Trophoblast cell (in vitro differentiated cells and primary cell): ENCODE measurements at regions not wholly inside any gene's neighbourhood (a gene's known extent, or its start where the extent isn't known, plus 50 kb on each side); places are given as distances from the start of the nearest gene placed in this dataset.

Source experiments
- DNase-seq, 2 donors: peaks; one replicate each; pipeline ENCODE4 v3.0.0-alpha.2; 2016
- H2AFZ ChIP-seq: 2 replicates; pipeline ENCODE4 v1.6.1; 2013; ENCODE audit warnings: low read length, moderate library complexity, mild to moderate bottlenecking; ENCODE audit not compliant: insufficient read depth, poor library complexity
- H2AK5ac ChIP-seq: 2 replicates; pipeline ENCODE4 v1.6.1; 2013; ENCODE audit warnings: mild to moderate bottlenecking, low read length
- H2BK120ac ChIP-seq: 2 replicates; pipeline ENCODE4 v1.6.1; 2013; ENCODE audit warnings: low read length, mild to moderate bottlenecking, moderate library complexity; ENCODE audit not compliant: insufficient read depth, poor library complexity
- H2BK12ac ChIP-seq: 2 replicates; pipeline ENCODE4 v1.6.1; 2013; ENCODE audit warnings: mild to moderate bottlenecking, low read length, moderate library complexity
- H2BK5ac ChIP-seq: 2 replicates; pipeline ENCODE4 v1.6.1; 2013; ENCODE audit warnings: low read length, low read depth, moderate library complexity, mild to moderate bottlenecking; ENCODE audit not compliant: poor library complexity
- H3K14ac ChIP-seq: 2 replicates; pipeline ENCODE4 v1.6.1; 2013; ENCODE audit warnings: mild to moderate bottlenecking, low read length
- H3K18ac ChIP-seq: 2 replicates; pipeline ENCODE4 v1.6.1; 2013; ENCODE audit warnings: mild to moderate bottlenecking, low read length
- H3K23ac ChIP-seq: 2 replicates; pipeline ENCODE4 v1.6.1; 2013; ENCODE audit warnings: low read length
- H3K27ac ChIP-seq: 2 replicates; pipeline ENCODE4 v1.5.1; 2013; ENCODE audit warnings: low read depth, mild to moderate bottlenecking, inconsistent platforms, low read length, moderate library complexity
- H3K27me3 ChIP-seq: 2 replicates; pipeline ENCODE4 v1.6.1; 2013; ENCODE audit warnings: inconsistent platforms, mild to moderate bottlenecking, low read length, moderate library complexity; ENCODE audit not compliant: insufficient read depth
- H3K36me3 ChIP-seq, 2 experiments: 1 replicate in 1 of 2; 2 replicates in 1 of 2; pipeline ENCODE4 v1.6.1; 2013; ENCODE audit warnings: low read length in 2 of 2, mild to moderate bottlenecking in 2 of 2, moderate library complexity in 1 of 2; ENCODE audit not compliant: insufficient read depth in 2 of 2, control insufficient read depth in 1 of 2
- H3K4ac ChIP-seq: 2 replicates; pipeline ENCODE4 v1.6.1; 2013; ENCODE audit warnings: low read depth, mild to moderate bottlenecking, low read length, moderate library complexity
- H3K4me1 ChIP-seq, 2 experiments: 1 replicate in 1 of 2; 2 replicates in 1 of 2; pipeline ENCODE4 v1.6.1; 2013; ENCODE audit warnings: low read length in 2 of 2, mild to moderate bottlenecking in 2 of 2, moderate library complexity in 1 of 2; ENCODE audit not compliant: insufficient read depth in 2 of 2, control insufficient read depth in 1 of 2
- H3K4me2 ChIP-seq: 2 replicates; pipeline ENCODE4 v1.6.1; 2013; ENCODE audit warnings: inconsistent platforms, mild to moderate bottlenecking, low read length, moderate library complexity
- H3K4me3 ChIP-seq: 2 replicates; pipeline ENCODE4 v1.5.1; 2013; ENCODE audit warnings: mild to moderate bottlenecking, low read depth, low read length, inconsistent platforms
- H3K79me1 ChIP-seq: one replicate; pipeline ENCODE4 v1.6.1; 2013; ENCODE audit warnings: low read length
- H3K79me2 ChIP-seq: 2 replicates; pipeline ENCODE4 v1.6.1; 2013; ENCODE audit warnings: low read length, mild to moderate bottlenecking; ENCODE audit not compliant: control insufficient read depth, insufficient read depth, poor library complexity
- H3K9ac ChIP-seq: 2 replicates; pipeline ENCODE4 v1.6.1; 2013; ENCODE audit warnings: mild to moderate bottlenecking, low read length
- H3K9me3 ChIP-seq: 2 replicates; pipeline ENCODE4 v1.6.1; 2013; ENCODE audit warnings: low read depth, mild to moderate bottlenecking, control low read depth, inconsistent platforms, low read length; ENCODE audit not compliant: insufficient read depth
- H4K12ac ChIP-seq: 2 replicates; pipeline ENCODE4 v1.6.1; 2013; ENCODE audit warnings: low read depth, mild to moderate bottlenecking, low read length, moderate library complexity
- H4K8ac ChIP-seq: 2 replicates; pipeline ENCODE4 v1.6.1; 2013; ENCODE audit warnings: low read depth, mild to moderate bottlenecking, low read length, moderate library complexity
- H4K91ac ChIP-seq: one replicate; pipeline ENCODE4 v1.6.1; 2013; ENCODE audit warnings: low read depth, mild to moderate bottlenecking, low read length, moderate library complexity
- WGBS: extraction: QIAGEN DNeasy Blood & Tissue Kit; methylation state at CpG from one replicate; pipeline ENCODE4 v1.1.7; 2013; ENCODE audit warnings: missing lambda C conversion rate; ENCODE audit not compliant: insufficient read length, insufficient coverage; ENCODE audit errors: extremely low coverage; 5-methylcytosine and 5-hydroxymethylcytosine counted together

DNA sequence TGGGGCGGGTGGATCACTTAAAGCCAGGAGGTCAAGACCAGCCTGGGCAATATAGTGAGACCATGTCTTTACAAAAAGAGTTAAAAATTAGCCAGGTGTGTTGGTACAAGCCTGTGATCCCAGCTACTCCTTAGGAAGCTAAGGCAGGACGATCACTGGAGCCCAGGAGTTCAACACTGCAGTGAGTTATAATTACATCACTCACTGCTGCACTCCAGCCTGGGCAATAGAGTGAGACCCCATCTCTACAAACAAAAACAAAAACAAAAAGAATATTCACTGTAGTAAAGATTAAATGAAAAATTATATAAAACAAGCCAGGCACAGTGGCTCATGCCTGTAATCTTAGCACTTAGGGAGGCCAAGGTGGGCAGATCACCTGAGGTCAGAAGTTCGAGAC is 1047.6 kb upstream of the AUTS2 start:
- Histone ChIP-seq H2BK5ac (no peak overlapping the region), H3K4me2 (no peak overlapping the region), H4K12ac (no peak overlapping the region), H3K4me3 (no peak overlapping the region), H4K8ac (no peak overlapping the region), H2BK12ac (no peak overlapping the region), H3K4ac (no peak overlapping the region), H3K4me1 (no peaks in the 10 kb centered on the region), H3K27ac (no peak overlapping the region), H3K9me3 (no peaks in the 10 kb centered on the region), H3K79me2 (no peaks in the 10 kb centered on the region), H2AFZ (no peak overlapping the region), H3K18ac (no peak overlapping the region), H4K91ac (no peak overlapping the region), H3K23ac (no peak overlapping the region), H3K27me3 (no peaks in the 10 kb centered on the region), H2BK120ac (no peak overlapping the region), H3K79me1 (no peaks in the 10 kb centered on the region), H2AK5ac (no peak overlapping the region), H3K36me3 (no peaks in the 10 kb centered on the region), H3K9ac (no peak overlapping the region), H3K14ac (no peak overlapping the region)
- no CpG with 5 or more reads among the region's 3 CpGs for WGBS
- DNase-seq = no peak

DNA sequence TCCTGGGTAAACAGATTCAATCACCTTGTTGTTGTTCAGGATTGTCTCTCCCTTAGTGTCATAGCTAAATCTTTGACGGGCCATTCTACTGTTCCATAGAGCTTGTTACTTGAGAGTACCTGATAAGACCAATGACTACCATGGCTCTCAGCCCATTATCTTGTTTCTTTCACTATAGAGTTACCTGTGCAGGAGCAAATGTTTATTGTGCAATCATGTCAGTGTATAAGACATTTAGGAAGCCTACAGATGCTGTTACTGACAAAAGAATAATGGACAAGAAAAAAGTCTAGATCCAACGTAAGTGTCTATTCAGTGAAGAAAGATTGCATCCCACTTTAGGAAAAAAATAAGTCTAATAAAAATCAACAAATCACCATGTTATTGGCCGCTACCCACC is 1041.7 kb upstream of the AUTS2 start:
- Histone ChIP-seq H3K4me2 (no peak overlapping the region), H2BK120ac (no peak overlapping the region), H3K27me3 (no peaks in the 10 kb centered on the region), H4K91ac (no peak overlapping the region), H3K4me3 (no peak overlapping the region), H2AK5ac (no peak overlapping the region), H3K36me3 (no peaks in the 10 kb centered on the region), H3K23ac (no peak overlapping the region), H2BK12ac (no peak overlapping the region), H4K8ac (no peak overlapping the region), H3K27ac (no peak overlapping the region), H3K9ac (no peak overlapping the region), H3K9me3 (no peaks in the 10 kb centered on the region), H3K79me2 (no peaks in the 10 kb centered on the region), H3K79me1 (no peaks in the 10 kb centered on the region), H2BK5ac (no peak overlapping the region), H3K18ac (no peak overlapping the region), H3K4me1 (no peaks in the 10 kb centered on the region), H3K4ac (no peak overlapping the region), H3K14ac (no peak overlapping the region), H2AFZ (no peak overlapping the region), H4K12ac (no peak overlapping the region)
- DNase-seq = no peak
- no CpG with 5 or more reads among the region's 3 CpGs for WGBS

DNA sequence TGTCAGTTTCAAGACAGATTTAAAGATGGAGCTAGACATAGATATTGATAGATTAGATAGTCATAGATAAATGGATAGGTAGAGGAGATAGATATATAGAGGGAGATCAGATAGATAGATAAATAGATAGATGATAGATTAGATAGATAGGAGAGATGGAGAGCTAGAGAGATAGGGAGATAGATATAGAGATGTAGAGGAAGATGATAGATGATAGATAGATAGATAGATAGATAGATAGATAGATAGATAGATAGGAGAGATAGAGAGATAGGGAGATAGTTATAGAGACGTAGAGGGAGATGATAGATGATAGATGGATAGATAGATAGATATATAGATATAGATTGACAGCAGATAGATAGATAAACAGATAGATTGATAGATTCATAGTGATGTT is 1038.8 kb upstream of the AUTS2 start:
- no peak overlapping the region for H4K91ac ChIP-seq
- no peak overlapping the region for H2BK120ac ChIP-seq
- H3K36me3 ChIP-seq = no peaks in the 10 kb centered on the region
- no peak overlapping the region for H2AK5ac ChIP-seq
- H4K12ac ChIP-seq = no peak overlapping the region
- no peak overlapping the region for H3K14ac ChIP-seq
- H2BK5ac ChIP-seq = no peak overlapping the region
- no peak overlapping the region for H3K18ac ChIP-seq
- H3K4me3 ChIP-seq = no peak overlapping the region
- H3K4ac ChIP-seq = no peak overlapping the region
- no peaks in the 10 kb centered on the region for H3K4me1 ChIP-seq
- H3K9ac ChIP-seq = no peak overlapping the region
- no peak overlapping the region for H3K27ac ChIP-seq
- no peak overlapping the region for H3K4me2 ChIP-seq
- no peak overlapping the region for H2BK12ac ChIP-seq
- H4K8ac ChIP-seq = no peak overlapping the region
- H3K9me3 ChIP-seq = no peaks in the 10 kb centered on the region
- no peak overlapping the region for H2AFZ ChIP-seq
- no peak for DNase-seq
- H3K79me2 ChIP-seq = no peaks in the 10 kb centered on the region
- no peaks in the 10 kb centered on the region for H3K79me1 ChIP-seq
- no peaks in the 10 kb centered on the region for H3K27me3 ChIP-seq
- H3K23ac ChIP-seq = no peak overlapping the region
- 100% methylated on average over 1 of the region's 1 CpG for WGBS

DNA sequence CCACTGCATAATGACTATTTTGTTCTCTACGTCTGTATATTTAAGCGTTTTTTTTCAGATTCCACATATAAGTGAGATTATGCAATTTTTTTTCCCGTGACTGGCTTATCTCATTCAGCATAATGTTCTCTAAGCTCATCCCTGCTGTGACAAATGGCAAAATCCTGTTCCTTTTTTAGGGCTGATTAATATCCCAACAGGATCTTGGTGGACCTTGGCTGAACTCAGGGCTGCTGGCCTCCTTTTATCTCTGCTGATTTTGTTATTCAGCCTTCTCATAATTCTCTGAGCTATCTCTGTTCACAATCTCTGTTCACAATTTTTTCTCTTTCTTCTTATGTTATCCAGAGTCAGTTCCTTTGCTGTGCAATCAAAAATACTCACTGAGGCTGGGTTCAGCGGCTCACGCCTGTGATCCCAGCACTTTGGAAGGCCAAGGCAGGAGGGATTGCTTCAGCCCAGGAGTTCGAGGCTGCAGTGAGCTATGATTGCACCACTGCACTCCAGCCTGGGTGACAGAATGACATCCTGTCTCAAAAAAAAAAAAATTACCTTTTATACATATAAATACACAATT is 1035.9 kb upstream of the AUTS2 start:
- no peak overlapping the region for H4K12ac ChIP-seq
- no peak overlapping the region for H2AFZ ChIP-seq
- no peaks in the 10 kb centered on the region for H3K79me1 ChIP-seq
- no peaks in the 10 kb centered on the region for H3K27me3 ChIP-seq
- no peak overlapping the region for H3K23ac ChIP-seq
- no peaks in the 10 kb centered on the region for H3K9me3 ChIP-seq
- no peak for DNase-seq
- H3K79me2 ChIP-seq = no peaks in the 10 kb centered on the region
- H2BK120ac ChIP-seq = no peak overlapping the region
- H2AK5ac ChIP-seq = no peak overlapping the region
- no peak overlapping the region for H2BK5ac ChIP-seq
- no peak overlapping the region for H3K27ac ChIP-seq
- no peak overlapping the region for H4K91ac ChIP-seq
- H3K9ac ChIP-seq = no peak overlapping the region
- H3K4me2 ChIP-seq = no peak overlapping the region
- no peak overlapping the region for H3K18ac ChIP-seq
- no peak overlapping the region for H2BK12ac ChIP-seq
- H3K4me3 ChIP-seq = no peak overlapping the region
- H4K8ac ChIP-seq = no peak overlapping the region
- H3K36me3 ChIP-seq = no peaks in the 10 kb centered on the region
- no peak overlapping the region for H3K4ac ChIP-seq
- no peak overlapping the region for H3K14ac ChIP-seq
- no peaks in the 10 kb centered on the region for H3K4me1 ChIP-seq
- no CpG with 5 or more reads among the region's 6 CpGs for WGBS
